ENCODE measurements at regions not wholly inside any gene's neighbourhood (a gene's known extent, or its start where the extent isn't known, plus 50 kb on each side); places are given as distances from the start of the nearest gene placed in this dataset.

- no peak overlapping the region for H3K18ac ChIP-seq (ENCODE audit: low read depth, low read length)
- H4K91ac ChIP-seq (ENCODE audit: insufficient read depth, low read depth, low read length), result no peak overlapping the region
- H3K14ac ChIP-seq (replicated peaks; ENCODE audit: low read depth, low read length), result no peak overlapping the region
- no peak overlapping the region for H3K56ac ChIP-seq (ENCODE audit: extremely low read depth, insufficient read depth, low read length)
- DNase-seq (no peak), ATAC-seq (ENCODE audit: low read depth) (no peak)
- H4K20me1 ChIP-seq (ENCODE audit: insufficient read depth, low read length), result no peaks in the 10 kb centered on the region
- dilution Hi-C loops (cut with HindIII; ENCODE audit: low sequenced_read_pairs, unreplicated experiment) (no loop called here), intact Hi-C loops (cut with micrococcal nuclease) (no loop called here), in situ Hi-C loops (cut with MboI; ENCODE audit: low sequenced_read_pairs) (no loop called here)
- no peak overlapping the region for H3K27ac ChIP-seq (ENCODE audit: insufficient read depth, low read length)
- CTCF ChIA-PET, result no interaction called here
- no peaks in the 10 kb centered on the region for H3K27me3 ChIP-seq (ENCODE audit: control insufficient read depth, insufficient read depth, low read length)
- no peak overlapping the region for H4K8ac ChIP-seq (ENCODE audit: low read depth in 2 of 2, low read length in 2 of 2)
- no peak overlapping the region for H2AK5ac ChIP-seq (ENCODE audit: low read depth, low read length)
- no peak overlapping the region for H3K4ac ChIP-seq (ENCODE audit: low read depth, low read length)
- H2AFZ ChIP-seq (replicated peaks; ENCODE audit: low read length, poor library complexity), result no peak overlapping the region
- no peak overlapping the region for H3K4me2 ChIP-seq (ENCODE audit: low read depth, low read length)
- no peak overlapping the region for H3K23ac ChIP-seq (ENCODE audit: low read depth, low read length)
- TF ChIP-seq CTCF (conservative IDR thresholded peaks at IDR 0.05; ENCODE audit: low read depth, low read length) (no peak), POLR2A (IDR thresholded peaks at IDR 0.05; ENCODE audit: low read depth, low read length) (no peak), RAD21 (IDR thresholded peaks at IDR 0.05; ENCODE audit: low read length) (no peak)
- H4K5ac ChIP-seq (ENCODE audit: low read depth, low read length), result no peak overlapping the region
- H3K9ac ChIP-seq (ENCODE audit: low read depth, low read length), result no peak overlapping the region
- no peaks in the 10 kb centered on the region for H3K9me1 ChIP-seq (ENCODE audit: insufficient read depth, low read length)
- H2BK15ac ChIP-seq (ENCODE audit: low read depth, low read length), result no peak overlapping the region
- no peaks in the 10 kb centered on the region for H3K36me3 ChIP-seq (ENCODE audit: control insufficient read depth, insufficient read depth, low read length)
- H2BK20ac ChIP-seq (ENCODE audit: low read depth, low read length), result no peak overlapping the region
- H3K4me1 ChIP-seq (ENCODE audit: control insufficient read depth, insufficient read depth, low read length), result no peaks in the 10 kb centered on the region
- no peak overlapping the region for H2AK9ac ChIP-seq (replicated peaks; ENCODE audit: low read depth, low read length, poor library complexity)
- 60% methylated on average over 1 of the region's 5 CpGs; no CpG with 5 or more reads in 1 of the 2 experiments for WGBS, 2 experiments (ENCODE audit: extremely low coverage in 2 of 2, insufficient read length in 1 of 2)
- no peaks in the 10 kb centered on the region for H3K9me3 ChIP-seq (ENCODE audit: control insufficient read depth, insufficient read depth, low read length)
- no TSS peak for BruUV-seq (replicated peaks)
- H2BK120ac ChIP-seq (ENCODE audit: low read depth, low read length), result no peak overlapping the region
- no peaks in the 10 kb centered on the region for H3K79me1 ChIP-seq (ENCODE audit: low read depth in 1 of 2, low read length in 2 of 2)
- POLR2A ChIA-PET (ENCODE audit: unreplicated experiment), result no interaction called here
- no peak overlapping the region for H2BK5ac ChIP-seq (ENCODE audit: low read depth, low read length, poor library complexity, severe bottlenecking)
- H3K4me3 ChIP-seq (ENCODE audit: insufficient read depth, low read depth, low read length), result no peak overlapping the region
Measured at GRCh38 chr12:41881891-41882805, 262.5 kb downstream of the GXYLT1 start.

All from IMR-90 (cell line).